GM12892 (cell line): ENCODE measurements at regions not wholly inside any gene's neighbourhood (a gene's known extent, or its start where the extent isn't known, plus 50 kb on each side); places are given as distances from the start of the nearest gene placed in this dataset.

Experiments used
- POLR2A ChIP-seq: IDR thresholded peaks from 2 replicates; pipeline ENCODE4 v1.6.1; 2011; ENCODE audit warnings: low read depth, low read length, control low read depth
- TAF1 ChIP-seq: IDR thresholded peaks from 2 replicates; pipeline ENCODE4 v1.6.1; 2011; ENCODE audit warnings: low read depth, mild to moderate bottlenecking, control low read depth, low read length, borderline replicate concordance

GRCh38 chr12:111283521-111283920, 85.4 kb downstream of the PHETA1 start:
- TF ChIP-seq POLR2A (no peak), TAF1 (no peak)
